ENCODE measurements at regions not wholly inside any gene's neighbourhood (a gene's known extent, or its start where the extent isn't known, plus 50 kb on each side); places are given as distances from the start of the nearest gene placed in this dataset.

- Mint-ChIP-seq H3K36me3 (no peaks in the 10 kb centered on the region), H3K27ac (no peak overlapping the region), H3K27me3 (no peaks in the 10 kb centered on the region), H3K4me1 (ENCODE audit: unreplicated experiment) (no peaks in the 10 kb centered on the region), H3K9me3 (no peaks in the 10 kb centered on the region), H3K4me3 (no peak overlapping the region)
- DNase-seq (ENCODE audit: extremely low spot score, unreplicated experiment), result no peak
- TF ChIP-seq CTCF (conservative IDR thresholded peaks at IDR 0.05), result no peak
Measured at GRCh38 chr5:145222622-145223021, 612.5 kb downstream of the PRELID2 start.

DNA sequence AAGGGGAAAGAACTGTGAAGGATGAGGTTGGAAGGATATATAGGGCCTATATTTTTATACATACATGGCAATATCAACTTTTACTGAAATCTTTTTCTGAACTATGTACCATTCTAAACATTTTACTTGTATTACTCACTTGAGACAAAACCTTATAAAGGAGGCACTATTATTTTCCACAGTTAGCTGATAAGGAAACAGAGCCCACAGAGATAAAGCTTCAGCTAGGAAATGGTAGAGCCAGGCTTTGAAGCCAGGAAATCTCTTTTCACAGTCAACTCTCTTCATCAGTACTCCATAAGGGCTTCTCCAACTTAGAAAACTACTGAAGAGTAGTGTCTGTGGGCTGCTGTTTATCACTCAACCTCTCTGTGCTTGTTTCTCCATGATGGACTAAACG lies 613.7 kb downstream of the PRELID2 start:
- DNase-seq (ENCODE audit: extremely low spot score, unreplicated experiment), result no peak
- no peaks in the 10 kb centered on the region for H3K9me3 Mint-ChIP-seq
- H3K36me3 Mint-ChIP-seq, result no peaks in the 10 kb centered on the region
- no peak overlapping the region for H3K27ac Mint-ChIP-seq
- no peaks in the 10 kb centered on the region for H3K4me1 Mint-ChIP-seq (ENCODE audit: unreplicated experiment)
- no peak overlapping the region for H3K4me3 Mint-ChIP-seq
- TF ChIP-seq CTCF (conservative IDR thresholded peaks at IDR 0.05), result no peak
- no peaks in the 10 kb centered on the region for H3K27me3 Mint-ChIP-seq

DNA sequence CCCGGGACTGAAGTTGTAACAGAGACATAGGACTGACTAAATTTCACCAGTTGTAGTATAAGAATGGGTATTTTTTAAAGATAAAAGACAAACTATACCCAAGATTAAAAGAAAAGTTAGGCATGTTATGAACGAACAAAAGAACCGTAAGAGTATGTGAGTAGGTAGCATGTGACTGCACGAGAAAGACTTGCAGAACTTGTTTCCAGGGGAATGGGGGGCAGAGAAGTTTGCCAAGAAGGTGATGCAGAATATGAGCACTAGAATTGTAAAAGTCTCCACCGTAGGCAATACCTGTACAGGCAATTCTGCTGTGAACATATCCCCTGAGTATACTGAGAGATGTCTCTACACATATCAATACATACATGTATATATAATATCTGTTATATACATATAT lies 614.7 kb downstream of the PRELID2 start:
- H3K4me3 Mint-ChIP-seq, result no peak overlapping the region
- DNase-seq (ENCODE audit: extremely low spot score, unreplicated experiment), result no peak
- no peaks in the 10 kb centered on the region for H3K4me1 Mint-ChIP-seq (ENCODE audit: unreplicated experiment)
- H3K36me3 Mint-ChIP-seq, result no peaks in the 10 kb centered on the region
- no peak for TF ChIP-seq CTCF (conservative IDR thresholded peaks at IDR 0.05)
- peaks cover under 1% of the 10 kb centered on the region for H3K9me3 Mint-ChIP-seq
- H3K27ac Mint-ChIP-seq, result no peak overlapping the region
- no peaks in the 10 kb centered on the region for H3K27me3 Mint-ChIP-seq

- Mint-ChIP-seq H3K27ac (no peak overlapping the region), H3K27me3 (no peaks in the 10 kb centered on the region), H3K9me3 (peaks cover 4% of the 10 kb centered on the region), H3K4me3 (no peak overlapping the region), H3K4me1 (ENCODE audit: unreplicated experiment) (no peaks in the 10 kb centered on the region), H3K36me3 (no peaks in the 10 kb centered on the region)
- no peak for DNase-seq (ENCODE audit: extremely low spot score, unreplicated experiment)
- TF ChIP-seq CTCF (conservative IDR thresholded peaks at IDR 0.05), result no peak
Measured at GRCh38 chr5:145218982-145219381, 616.2 kb downstream of the PRELID2 start.

- H3K4me3 Mint-ChIP-seq, result no peak overlapping the region
- H3K27ac Mint-ChIP-seq, result no peak overlapping the region
- H3K27me3 Mint-ChIP-seq, result no peaks in the 10 kb centered on the region
- no peak for TF ChIP-seq CTCF (conservative IDR thresholded peaks at IDR 0.05)
- peaks cover 4% of the 10 kb centered on the region for H3K9me3 Mint-ChIP-seq
- no peaks in the 10 kb centered on the region for H3K4me1 Mint-ChIP-seq (ENCODE audit: unreplicated experiment)
- H3K36me3 Mint-ChIP-seq, result no peaks in the 10 kb centered on the region
- DNase-seq (ENCODE audit: extremely low spot score, unreplicated experiment), result no peak
Measured at GRCh38 chr5:145218019-145218418, 617.1 kb downstream of the PRELID2 start.

GRCh38 chr5:145210020-145210419 lies 625.1 kb downstream of the PRELID2 start:
- Mint-ChIP-seq H3K27me3 (no peaks in the 10 kb centered on the region), H3K4me1 (ENCODE audit: unreplicated experiment) (no peaks in the 10 kb centered on the region), H3K27ac (no peak overlapping the region), H3K4me3 (no peak overlapping the region), H3K36me3 (no peaks in the 10 kb centered on the region), H3K9me3 (peaks cover 23% of the 10 kb centered on the region)
- DNase-seq (ENCODE audit: extremely low spot score, unreplicated experiment), result no peak
- no peak for TF ChIP-seq CTCF (conservative IDR thresholded peaks at IDR 0.05)
